Muscle of back (tissue), 3 donors: ENCODE measurements at regions not wholly inside any gene's neighbourhood (a gene's known extent, or its start where the extent isn't known, plus 50 kb on each side); places are given as distances from the start of the nearest gene placed in this dataset.
"Not testable (repeated sequence)": the region's sequence is repeated elsewhere in the genome, so short reads cannot be mapped to it uniquely, and the experiment has no call there.

Experiments used
- DNase-seq, 3 donors: peaks; one replicate each; pipeline versions ENCODE4 v3.0.0 to v3.0.0-alpha.2; 2013

GRCh38 chr5:17976404-17976803, 342.1 kb downstream of the TAF11L14 start:
- DNase-seq: no peak

DNA sequence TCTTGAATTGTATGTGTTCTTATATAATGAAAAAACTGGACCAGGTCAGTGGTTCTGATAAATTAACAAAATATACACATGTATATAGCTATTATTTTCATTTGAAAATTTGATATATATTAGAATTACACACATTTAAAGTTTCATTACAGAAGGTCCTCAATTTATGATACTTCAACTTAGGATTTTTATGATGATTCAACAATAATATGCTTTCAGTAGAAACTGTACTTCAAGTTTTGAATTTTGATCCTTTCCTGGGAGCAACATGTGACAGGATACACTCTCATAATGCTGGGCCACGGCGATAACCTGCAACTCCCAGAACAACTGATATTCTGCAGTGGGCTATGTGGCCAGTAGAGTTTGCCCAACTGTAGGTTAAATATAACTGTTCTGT, 344.7 kb downstream of the TAF11L14 start:
- DNase-seq: no peak

GRCh38 chr5:17982626-17983025, 348.4 kb downstream of the TAF11L14 start:
- not testable (repeated sequence) for DNase-seq

- no peak for DNase-seq
Measured at GRCh38 chr5:17989036-17989435, 354.8 kb downstream of the TAF11L14 start.

DNA sequence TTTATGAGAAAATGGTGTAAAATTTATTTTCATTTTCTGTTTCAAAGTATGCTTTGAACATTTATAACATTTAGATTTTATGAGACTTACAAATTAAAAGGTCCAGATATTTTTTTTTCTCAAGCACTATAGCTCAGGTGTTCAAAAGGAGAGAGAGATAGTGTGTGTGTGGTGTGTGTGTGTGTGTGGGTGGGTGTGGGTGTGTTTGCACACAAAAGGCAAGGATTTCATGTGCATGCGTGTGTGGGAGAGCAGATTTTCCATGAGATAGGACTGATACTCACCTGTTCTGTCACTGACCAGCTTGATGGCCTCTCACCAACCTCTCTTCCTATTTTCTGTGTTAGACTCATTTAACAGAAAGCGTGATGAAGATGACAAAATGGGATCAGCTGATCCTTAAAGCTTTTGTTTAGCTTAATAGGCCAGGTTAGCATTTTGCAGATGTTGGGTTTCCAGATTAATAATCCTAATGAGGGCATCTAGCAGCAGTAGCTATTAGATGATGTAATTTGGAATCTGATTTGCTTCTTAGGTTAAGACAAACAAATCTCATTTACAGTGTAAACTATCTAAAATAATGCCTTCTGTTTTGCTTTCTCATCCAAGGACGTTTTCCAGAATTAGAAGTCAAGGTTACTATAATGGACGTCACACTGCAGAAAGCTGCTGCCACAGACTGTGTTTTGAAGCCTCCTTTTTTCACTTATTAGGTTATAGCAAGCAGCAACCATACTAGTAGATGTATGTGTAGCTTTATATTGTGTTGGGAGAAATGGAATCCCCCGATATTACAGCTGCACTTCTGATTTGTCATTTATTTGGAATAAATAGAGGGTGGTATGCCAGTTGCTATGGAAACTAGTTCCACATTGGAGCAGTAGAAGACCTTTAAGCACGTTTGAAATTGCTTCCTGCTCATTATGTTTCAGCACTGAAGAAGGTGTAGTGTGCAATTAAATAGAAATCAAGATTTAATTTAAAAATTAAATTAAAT, 355.6 kb downstream of the TAF11L14 start:
- DNase-seq: peak; percentile 18 to 78 (median 52)

- DNase-seq: peak in 2 of 3 donors; percentile 10 to 15
Measured at GRCh38 chr5:17991775-17992174, 357.5 kb downstream of the TAF11L14 start.

- DNase-seq: no peak
Measured at GRCh38 chr5:17992291-17992690, 358.0 kb downstream of the TAF11L14 start.

GRCh38 chr5:17995997-17996396, 361.7 kb downstream of the TAF11L14 start:
- no peak for DNase-seq

DNA sequence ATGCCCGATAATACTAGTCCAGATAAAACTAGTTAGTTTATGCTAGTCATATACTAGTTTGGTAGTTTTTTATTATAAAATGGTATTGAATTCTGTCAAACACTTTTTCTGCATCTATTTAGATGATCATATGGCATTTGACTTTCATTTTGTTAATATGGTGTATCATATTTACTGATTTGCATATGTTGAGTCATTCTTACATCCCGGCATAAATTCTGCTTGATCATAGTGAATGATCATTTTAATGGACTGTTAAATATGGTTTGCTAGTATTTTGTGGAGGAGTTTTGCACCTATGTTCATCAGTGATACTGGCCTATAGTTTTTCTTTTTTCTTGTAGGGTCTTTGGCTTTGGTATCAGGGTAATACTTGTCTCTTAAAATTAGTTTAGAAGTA, 365.6 kb downstream of the TAF11L14 start:
- DNase-seq: no peak

DNA sequence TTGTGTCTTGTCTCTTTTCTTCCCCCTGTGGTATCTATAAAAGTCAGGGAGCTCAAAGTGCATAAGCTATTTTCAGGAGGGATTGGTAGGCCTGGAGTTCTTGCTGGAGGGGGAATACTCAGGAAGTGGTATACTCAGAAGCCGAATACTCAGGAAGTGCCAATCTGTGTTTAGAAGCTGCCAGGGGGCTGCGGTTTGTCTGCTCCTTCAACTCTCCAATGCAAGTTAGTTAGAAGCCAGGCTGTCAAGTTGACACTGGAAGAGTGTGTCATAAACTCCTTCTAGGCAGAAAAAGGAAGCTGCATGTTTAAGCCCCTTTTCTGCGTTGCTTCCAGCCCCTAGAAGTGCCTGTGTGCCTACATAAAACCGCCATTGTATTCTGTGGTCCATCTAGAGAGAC, 366.5 kb downstream of the TAF11L14 start:
- DNase-seq: no peak

- DNase-seq: no peak
Measured at GRCh38 chr5:18003312-18003711, 369.1 kb downstream of the TAF11L14 start.

GRCh38 chr5:18003784-18004183, 369.5 kb downstream of the TAF11L14 start:
- DNase-seq: no peak

- DNase-seq: not testable (repeated sequence)
Measured at GRCh38 chr5:18006235-18006634, 372.0 kb downstream of the TAF11L14 start.

- DNase-seq: no peak
Measured at GRCh38 chr5:18008940-18009339, 374.7 kb downstream of the TAF11L14 start.

GRCh38 chr5:18010053-18010452, 375.8 kb downstream of the TAF11L14 start:
- no peak for DNase-seq

DNA sequence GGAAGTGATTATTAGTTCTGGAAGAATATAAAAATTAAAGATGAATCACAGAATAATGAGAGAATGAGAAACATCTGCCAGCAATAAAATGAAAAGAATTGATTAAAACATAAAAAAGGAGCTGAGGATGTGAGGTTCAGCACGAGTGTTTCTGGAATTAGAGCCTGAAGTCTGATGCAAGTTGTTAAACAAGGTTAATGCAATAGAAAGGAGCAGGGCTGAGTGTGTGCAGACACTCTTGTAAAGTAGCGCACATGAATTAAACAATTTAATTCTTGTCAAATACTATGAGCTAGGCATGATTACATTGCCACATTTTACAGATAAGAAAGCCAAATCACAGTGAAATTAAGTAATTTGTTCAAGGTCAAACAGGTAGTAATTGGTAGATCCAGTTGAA, 384.2 kb downstream of the TAF11L14 start:
- no peak for DNase-seq

DNA sequence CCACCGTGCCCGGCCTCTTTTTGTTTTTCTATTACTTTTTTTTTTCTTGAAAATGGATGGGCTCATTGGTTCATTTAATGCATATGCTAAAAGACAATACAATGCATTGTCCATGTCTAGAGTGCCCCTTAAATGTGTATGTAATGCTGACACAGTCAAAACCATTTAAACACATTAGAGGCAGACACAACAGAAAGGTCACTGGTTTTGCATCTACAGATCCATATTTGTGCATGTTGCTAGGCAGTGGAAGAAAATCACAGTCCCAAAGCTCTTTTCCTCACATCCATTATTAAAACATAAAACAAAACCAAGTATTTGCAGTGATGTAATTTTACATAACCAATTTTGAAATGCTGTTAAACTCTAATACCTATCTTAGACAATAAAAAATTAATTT, 389.0 kb downstream of the TAF11L14 start:
- DNase-seq: peak in 2 of 3 donors; percentile 32 to 45

- DNase-seq: no peak
Measured at GRCh38 chr5:18023986-18024385, 389.7 kb downstream of the TAF11L14 start.

DNA sequence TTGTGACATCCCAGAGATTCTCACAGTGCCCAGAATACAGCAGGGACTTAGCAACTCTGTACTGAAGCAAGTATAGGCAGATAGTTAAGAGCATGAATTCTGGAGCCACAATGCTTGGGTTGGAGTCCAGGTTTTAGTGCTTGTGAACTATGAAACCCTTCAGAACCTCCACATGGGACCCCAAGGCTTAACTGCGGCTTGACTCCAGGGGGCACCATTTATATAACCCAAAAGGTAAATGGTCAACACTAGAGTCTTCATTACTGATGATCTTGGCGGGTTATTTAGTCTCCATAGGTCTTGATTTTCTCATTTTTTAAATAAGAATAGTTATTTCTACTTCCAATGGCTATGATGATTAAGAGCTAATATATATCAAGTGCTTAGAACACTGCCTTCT, 390.3 kb downstream of the TAF11L14 start:
- DNase-seq: no peak

DNA sequence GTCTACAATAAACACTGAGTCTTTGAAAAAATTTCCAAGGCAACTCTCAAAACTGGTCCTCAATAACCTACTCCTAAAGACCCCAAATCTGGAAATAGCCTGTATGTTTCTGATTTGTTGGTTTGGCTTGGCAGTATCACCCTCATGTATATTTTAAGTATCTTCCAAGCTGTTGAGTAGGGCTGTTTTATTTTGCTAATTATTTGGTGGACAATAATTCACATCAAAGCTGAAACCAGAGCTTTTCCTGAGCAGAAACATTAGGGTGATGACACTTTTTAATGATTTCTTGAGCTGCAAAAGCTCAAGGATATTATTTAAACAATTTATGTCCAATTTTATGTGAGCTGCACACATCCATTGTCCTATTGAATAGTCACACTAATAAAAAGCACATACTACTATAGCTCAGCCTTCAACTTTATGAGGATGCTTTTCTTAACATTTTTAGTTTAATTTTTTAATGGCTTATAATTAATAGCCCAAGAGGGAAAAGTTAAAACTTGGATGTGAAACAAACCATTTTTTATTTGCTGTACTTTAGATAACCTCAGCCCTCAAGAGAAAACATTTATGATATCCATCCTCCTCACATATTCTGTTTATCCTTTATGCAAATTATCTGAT, 393.1 kb downstream of the TAF11L14 start:
- peak in 1 of 3 donors; percentile 13 for DNase-seq

GRCh38 chr5:18028036-18028435, 393.8 kb downstream of the TAF11L14 start:
- no peak for DNase-seq

DNA sequence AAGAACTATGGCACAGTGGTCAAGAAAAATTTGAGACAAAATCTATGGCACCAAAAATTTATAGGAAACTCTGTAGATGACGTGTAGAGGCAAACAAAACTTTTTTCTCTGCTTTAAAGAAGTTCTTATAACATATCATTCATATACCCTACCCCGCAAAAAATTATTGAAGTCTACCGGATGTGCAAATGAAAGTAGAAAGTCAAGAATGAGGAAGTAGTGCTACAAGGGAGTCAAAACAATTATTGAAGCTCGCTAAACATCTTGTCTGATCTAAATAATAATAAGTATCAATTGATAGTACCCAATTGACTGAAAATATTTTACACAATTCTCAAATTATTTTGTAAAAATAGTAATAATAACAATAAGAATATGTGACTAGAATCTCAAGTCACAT, 398.5 kb downstream of the TAF11L14 start:
- no peak for DNase-seq

GRCh38 chr5:18036531-18036930, 402.3 kb downstream of the TAF11L14 start:
- peak in 1 of 3 donors; percentile 3 for DNase-seq
